ENCODE measurements at regions not wholly inside any gene's neighbourhood (a gene's known extent, or its start where the extent isn't known, plus 50 kb on each side); places are given as distances from the start of the nearest gene placed in this dataset.
"Not testable (repeated sequence)": the region's sequence is repeated elsewhere in the genome, so short reads cannot be mapped to it uniquely, and the experiment has no call there.

DNA sequence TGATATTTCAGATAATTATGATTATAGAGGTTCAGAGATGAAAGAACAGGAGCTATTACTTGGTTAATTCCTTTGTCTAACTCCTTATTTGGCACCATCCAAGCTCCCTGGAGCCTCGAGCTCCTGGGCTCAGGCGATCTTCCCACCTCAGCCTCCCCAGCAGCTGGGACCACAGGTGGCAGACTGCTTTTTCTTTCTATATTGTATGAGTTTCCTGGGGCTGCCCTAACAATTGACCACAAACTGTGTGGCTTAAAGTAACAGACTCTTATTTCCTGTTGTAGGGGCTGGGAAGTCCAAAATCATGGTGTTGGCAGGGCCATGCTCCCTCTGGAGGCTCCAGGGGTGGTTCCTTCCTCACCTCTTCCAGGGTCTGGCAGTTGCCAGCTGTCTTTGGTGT is 163.3 kb upstream of the ADCY1 start:
- no peak for DNase-seq

DNA sequence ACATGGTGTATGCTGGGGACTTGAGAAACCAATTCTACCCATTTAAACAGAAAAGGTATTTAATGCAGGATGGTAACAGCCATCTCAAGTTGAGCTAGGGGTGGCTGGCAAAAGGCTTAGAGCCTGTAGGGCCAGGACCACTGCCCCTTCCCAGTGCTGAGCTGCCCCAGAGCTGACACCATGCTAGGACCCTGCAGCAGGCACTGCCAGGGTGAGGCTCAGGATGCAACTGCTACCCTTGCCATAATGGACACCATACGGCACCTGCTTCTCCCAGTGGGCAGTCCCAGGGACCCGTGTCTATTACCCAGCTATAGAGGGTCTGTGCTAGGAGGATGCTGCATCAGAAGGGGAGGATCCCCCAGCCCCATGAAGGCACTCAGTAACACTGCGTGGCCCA is 160.7 kb upstream of the ADCY1 start:
- no peak for DNase-seq

DNA sequence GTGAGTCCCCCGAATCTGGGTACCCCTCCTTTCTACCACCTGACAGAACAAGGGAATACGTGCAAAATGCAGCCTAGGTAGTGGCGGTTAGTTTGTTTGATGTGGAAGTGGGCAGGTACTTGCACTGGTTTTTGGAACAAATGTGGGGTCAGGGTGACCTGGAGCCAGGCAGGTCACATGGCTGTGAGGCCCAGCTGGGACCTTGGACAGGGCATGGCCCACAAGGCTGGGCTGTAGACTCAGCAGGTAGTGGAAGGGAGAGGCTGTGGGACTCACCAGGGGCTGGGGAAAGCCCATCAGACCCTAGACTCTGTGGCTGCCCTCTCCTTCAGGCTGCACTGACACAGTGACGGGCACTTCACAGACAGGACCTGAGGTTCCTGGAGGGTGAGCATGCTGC is 159.9 kb upstream of the ADCY1 start:
- DNase-seq: no peak

DNA sequence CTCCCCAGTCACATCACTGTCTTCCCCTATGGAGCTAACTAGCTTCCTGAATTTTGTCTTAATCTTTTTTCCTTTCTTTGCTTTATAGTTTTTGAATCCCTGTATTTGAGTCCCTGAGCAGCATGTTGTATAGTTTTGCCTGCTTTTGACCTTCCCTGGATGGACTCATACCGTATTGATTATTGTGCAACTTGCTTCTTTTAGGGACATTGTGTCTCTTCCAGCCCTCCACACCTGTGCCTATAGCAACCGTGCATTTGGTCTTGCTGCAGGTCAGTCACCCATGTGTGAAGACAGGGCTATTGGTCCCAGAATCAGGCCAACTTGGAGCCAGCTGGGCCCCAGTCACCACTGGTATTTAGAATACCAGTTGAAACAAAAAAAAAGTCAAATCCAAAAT is 158.9 kb upstream of the ADCY1 start:
- no peak for DNase-seq

DNA sequence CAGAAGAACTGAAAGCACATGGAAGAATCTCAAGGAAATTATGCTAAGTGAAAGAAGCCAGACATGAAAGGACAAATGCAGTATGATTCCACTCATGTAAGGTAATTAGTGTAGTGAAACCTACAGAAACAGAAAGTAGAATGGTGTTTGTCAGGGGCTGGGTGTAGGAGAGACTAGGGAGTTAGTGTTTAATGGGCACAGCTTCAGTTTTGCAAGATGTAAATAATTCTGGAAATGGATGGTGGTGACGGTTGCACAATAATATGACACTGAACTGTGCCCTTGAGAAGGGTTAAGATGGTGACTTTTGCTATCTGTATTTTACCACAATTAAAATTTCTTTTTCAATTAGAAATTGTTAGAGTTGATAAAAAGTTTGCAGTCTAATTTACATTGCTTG is 157.3 kb upstream of the ADCY1 start:
- DNase-seq: no peak

DNA sequence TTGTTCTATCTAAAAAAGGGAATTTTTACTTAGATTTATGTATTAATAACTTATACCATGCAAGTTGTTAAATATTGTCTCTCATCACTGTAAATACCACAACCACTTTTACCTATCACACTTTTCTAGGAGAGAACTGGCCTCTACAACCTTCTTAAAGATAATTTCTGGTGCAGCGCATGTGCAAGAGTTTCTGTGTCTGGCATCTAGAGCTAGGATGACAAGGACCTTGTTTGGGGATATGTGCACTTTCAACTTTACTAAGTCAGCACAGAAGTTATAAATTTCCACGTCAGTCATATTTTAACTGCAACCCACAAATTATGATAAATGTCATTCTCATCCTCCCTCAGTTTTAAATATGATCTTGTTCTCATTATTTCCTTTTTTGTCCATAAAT is 156.9 kb upstream of the ADCY1 start:
- no peak for DNase-seq

DNA sequence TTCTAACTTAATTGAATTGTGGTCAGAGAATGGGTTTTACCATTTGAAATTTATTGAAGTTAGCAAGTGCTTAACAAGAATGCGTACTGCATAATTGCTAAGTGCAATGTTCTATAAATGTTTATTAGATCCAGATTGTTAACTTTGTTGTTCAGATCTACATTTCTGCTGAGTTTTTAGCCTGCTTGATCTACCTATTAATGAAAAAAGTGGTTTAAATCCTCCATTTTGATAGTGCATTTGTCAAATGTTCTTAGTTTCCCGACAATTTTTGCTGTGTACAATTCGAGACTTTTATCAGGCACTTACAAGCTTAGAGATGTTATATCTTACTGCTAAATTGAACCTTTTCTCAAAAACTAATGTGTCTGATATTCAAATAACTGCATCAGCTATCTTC is 156.4 kb upstream of the ADCY1 start:
- DNase-seq: no peak

DNA sequence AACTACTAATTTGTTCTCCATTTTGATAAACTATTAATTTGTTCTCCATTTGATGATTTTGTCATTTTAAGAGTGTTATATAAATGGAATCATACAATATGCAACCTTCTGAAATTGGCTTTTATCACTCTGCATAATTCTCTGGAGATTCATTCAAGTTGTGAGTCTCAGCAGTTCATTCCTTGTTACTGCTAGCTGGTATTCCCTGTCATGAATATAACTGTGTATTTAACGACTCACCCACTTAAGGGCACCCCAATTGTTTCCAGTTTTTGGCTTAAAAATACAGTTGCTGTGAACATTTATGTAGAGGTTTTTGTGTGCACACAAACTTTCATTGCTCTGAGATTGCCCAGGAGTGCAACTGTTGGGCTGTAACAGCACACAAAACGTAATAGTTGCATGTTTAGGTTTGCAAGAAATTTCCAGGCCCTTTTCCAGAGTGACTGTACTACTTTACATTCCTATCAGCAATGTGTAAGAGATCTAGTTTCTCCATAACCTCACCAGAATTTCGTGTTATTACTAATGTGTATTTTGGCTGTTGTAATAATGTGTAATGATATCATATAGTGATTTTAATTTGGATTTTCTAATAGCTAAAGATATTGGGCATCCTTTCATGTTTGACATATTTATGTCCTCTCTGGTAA is 153.2 kb upstream of the ADCY1 start:
- DNase-seq: no peak

DNA sequence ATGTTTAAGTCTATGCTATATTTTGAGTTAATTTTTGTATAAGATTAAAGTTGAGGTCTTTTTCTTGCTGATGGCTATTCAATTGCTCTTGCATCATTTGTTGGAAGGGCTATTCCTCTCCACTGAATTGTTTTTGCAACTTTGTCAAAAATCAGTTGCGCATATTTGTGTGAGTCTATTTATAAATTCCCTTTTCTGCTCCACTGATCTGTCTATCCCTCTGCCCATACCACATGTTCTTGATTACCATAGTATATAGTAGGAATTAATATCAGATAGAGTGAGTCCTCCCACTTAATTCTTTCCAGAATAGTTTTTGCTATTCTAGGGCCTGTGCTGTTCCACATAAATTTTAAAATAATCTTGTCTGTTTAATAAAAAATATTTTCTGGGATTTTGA is 152.4 kb upstream of the ADCY1 start:
- no peak for DNase-seq

DNA sequence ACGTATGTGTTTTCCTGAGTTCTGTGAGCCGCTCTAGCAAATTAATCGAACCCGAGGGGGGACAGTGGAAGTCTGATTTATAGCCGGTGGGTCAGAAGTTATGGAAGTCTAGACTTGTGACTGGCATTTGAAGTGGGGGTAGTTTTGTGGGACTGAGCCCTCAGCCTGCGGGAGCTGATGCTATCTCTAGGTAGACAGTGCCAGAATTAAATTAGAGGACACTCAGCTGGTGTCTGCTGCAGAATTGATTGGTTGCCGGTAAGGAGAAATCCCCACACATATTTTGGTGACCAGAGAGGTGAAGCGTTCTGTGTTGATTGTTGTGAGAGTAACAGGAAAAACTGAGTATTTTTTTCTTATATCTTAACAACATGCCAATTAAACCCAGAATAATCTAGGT is 143.8 kb upstream of the ADCY1 start:
- no peak for DNase-seq

DNA sequence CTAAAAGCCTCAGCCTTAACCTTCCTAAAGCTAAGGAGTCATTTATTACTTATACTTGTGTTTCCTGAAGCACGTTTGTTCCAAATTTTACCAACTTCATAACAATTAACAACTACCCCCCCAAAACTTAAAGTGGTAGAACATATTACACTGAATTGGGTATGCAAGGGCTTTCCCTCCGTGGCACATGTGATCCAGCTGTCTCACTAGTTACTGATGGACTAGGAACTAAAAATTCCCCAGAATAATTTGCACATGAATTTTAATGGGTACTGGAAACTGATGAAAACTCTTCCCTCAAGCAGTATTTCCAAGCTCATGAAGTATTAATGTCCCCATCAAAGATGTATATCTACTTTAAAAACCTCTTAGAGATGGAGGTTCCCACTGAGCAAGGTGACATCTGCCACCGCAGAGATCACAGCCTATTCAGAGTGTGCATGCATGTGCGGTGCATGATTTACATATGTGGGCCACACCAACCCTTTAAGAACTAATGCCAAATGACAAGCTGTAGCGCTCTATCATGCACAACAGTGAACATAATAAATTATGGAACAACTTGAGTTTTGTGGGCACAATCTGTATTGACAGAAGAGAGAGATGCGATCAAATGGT is 139.9 kb upstream of the ADCY1 start:
- DNase-seq: no peak

DNA sequence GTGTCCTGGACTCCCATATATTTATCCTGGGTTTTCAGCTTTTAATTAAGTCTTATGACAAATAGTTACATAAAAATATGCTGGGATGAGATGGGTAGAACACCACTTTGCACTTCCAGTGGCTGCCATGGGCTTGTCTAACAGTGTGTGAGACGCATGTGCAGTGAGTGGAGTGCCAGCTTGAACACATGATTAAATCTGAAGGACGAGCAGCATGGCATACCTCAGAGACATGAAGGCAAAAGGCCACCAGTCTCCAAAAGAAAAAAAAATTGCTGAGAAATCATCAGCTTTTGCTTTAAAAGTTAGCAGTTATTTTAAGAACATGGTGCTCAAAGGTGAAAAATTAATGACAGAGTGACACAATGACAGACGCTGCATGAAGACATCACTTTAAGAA is 139.0 kb upstream of the ADCY1 start:
- DNase-seq: no peak

DNA sequence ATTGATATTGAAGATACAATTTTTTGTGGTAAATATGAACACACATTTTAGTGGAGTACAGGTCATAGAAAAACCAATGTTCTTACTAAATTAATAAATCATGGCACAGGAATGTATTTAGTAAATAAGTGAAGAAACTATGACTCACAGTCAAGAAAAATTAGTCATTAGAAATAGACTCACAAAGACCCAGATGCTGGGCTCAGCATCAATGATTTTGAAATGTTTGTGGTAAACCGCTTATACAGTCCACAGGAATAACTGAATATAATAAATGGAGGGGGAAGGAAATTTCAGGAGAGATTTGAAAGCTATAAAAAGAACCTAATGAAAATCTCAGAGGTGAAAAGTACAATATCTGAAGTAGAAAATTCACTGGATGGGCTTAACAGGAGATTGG is 138.3 kb upstream of the ADCY1 start:
- no peak for DNase-seq

DNA sequence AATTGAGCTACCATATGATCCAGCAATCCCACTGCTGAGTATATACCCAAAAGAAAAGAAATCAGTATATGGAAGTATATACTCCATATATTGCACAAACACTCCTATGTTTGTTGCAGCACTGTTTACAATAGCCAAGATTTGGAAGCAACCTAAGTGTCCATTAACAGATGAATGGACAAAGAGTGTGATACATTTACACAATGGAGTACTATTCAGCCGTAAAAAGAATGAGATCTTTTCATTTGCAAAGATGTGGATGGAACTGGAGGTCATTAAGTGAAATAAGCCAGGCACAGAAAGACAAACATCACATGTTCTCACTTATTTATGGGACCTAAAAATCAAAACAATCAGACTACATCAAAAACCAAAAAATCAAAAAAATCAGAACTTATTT is 133.4 kb upstream of the ADCY1 start:
- DNase-seq: not testable (repeated sequence)

DNA sequence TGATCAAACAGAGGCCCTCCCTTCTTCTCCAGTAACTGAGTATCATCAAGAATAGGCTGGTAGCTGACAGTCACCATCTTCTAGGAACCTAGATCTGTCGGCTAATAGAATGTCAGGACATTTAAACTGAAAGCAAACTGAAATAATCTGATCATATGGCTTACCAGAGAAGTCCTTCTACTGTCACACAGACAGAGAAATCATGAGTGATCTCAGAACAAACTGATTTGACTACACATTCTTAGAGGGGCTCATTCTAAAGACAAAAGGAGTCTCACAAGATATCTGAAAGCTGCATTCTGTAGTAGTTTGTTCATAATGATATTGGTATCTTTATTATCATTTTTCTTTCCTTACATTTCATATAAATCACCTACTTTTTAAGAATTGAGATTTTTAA is 130.9 kb upstream of the ADCY1 start:
- DNase-seq: no peak

DNA sequence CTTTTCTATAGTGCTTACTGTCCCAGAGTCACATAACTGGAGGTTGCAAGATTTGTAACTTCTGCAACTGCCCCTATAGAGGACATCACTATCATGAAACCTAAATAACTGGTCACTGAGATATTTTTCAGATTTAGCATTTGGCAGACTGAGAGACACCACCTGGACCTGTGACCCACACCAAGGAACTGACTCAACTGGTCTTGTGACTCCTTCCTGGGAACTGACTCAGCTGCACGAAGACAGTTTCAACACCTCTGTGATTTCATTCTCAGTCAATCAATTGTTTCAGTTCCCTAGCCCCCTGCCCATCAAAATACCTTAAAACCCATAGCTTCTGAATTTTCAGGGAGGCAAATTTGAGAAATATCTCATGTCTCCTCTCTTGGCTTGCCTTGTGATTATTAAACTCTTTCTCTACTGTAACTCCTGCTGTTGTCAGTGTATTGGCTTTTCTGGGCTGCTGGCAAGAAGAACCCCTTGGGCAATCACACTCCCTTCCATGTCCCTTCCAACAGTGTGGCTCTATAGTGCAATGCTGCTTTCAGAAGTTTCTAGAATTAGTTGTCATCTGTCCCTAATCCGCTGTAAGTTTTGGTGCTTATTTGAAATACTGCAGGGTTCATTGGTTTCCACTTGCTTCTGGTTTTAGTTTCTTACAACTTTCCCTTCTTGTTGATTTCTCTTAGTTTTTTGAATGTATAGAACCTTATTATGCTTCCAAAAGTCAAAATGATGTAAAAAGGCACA is 127.8 kb upstream of the ADCY1 start:
- DNase-seq: no peak

DNA sequence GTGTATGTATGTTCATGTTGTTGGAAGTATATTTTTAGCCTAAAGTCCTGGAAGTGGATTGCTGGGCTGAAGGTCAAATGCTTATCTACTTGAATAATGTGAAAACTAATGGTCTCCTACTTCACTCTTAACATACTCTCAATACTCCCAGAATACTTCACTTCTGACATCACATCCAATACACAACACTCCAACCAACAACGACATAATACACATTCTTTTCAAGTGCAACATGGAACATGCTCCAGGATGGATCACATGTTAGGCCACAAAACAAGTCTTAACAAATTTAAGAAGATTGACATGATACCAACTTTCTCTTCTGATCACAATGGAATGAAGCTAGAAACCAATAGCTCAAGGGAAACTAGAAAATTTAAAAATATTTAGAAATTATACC is 126.9 kb upstream of the ADCY1 start:
- no peak for DNase-seq

DNA sequence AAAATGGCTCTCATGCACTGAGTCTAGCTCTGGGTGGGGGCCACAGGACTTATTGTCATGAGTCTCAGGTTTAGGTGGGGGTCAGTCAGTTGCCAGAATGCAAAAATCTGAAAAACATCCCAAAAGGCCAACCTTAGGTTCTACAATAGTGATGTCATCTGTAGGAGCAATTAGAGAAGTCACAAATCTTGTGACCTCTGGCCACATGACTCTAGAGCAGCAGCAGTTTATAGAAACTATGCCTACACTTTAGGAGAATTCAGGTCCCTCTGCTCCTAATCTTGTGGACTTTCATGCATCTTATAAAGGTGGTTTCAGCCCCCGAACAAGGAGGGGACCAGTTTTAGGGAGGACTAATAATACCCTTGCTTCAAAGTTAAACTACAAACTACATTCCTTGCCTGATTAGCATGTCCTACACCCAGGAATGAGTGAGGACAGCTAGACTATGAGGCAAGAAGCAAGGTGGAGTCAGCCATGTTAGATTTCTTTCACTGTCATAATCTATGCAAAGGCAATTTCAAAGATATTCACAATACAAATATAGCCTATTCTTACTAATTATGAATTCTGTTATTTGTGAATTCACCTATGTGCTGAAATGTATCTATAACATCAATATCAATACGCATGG is 123.5 kb upstream of the ADCY1 start:
- no peak for DNase-seq

DNA sequence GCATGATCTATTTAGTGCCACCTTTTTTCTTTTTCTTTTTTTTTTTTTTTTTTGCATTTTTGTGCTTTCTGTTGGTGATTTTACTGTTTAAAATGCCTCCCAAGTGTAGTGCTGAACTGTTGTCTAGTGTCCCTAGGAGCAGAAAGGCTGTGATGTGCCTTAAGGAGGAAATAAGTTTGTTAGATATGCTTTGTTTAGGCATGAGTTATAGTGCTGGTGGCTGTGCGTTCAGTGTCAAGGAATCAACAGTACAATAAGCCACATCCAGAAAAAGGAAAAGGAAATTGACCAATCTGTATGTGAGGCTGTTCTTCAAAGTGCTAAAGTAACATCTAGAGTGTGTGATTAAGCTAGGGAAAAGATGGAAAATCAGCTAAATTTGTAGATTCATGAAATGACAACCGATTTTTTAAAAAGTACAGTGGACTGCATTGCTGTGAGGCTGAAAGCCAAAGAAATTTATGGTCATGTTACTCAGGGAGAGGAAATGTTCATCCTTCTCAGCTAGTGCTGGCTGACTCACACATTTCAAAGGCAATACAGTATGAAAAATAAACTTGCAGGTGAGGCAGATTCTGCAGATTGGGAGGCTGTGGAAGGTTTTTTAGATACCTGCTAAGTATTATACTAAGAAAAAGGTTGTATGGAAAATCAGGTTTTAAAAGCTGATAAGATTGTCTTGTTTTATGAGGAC is 122.7 kb upstream of the ADCY1 start:
- DNase-seq: no peak

DNA sequence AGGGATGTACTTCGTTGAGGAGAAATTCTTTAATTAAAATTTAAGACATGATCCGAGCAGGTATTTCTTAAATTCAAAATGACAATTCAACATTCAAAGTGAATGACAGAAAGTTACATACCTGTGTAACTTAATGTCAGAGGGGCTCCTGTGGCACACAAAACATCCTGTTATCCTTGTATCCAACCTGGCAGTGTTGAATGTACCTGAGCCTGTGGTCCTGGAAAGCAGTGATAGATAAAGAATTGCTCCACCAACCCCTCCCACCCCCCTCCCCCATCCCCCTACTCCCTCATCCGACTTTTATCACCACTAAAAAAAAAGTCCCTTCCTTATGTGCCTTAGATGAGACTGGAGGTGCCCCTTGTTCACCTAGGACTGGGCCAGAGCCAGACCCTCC is 119.4 kb upstream of the ADCY1 start:
- DNase-seq: no peak

DNA sequence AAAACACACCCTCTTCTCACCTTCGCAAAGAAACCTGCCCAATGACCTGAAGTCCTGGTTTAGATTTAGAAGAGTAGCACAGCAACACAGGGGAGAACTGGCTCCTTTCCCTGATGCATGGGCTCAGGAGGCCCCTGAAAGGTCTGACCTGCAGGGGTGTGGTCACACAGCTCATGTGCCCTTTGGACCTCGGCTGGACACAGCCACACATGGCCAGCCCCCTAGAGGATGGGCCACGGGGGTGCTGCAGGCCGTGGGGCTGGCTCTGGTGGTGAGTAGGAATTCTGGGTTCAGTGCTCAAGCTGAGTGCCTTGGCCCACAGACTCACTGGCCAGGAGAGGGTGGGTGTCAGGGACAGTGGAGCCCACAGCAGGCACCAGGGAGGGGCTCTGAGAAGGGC is 118.5 kb upstream of the ADCY1 start:
- no peak for DNase-seq

DNA sequence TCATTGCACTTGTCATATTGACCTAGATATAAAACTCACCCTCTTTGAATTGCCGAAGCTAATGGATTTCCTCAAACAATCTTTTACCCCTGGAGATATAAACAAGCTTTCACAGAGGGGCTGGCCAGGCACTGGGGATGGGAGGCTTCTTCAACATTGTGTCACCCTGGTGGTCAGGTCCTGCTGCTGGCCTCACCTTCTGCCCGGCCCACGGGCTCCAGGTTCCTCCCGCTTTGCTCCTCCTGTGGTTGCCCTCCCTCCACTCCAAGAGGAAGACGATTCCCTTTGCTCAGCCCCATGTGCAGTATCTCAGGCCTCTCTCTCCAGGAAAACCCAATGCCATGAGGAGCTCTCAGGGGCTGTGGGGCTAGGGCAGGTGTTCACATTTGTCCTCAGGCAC is 118.1 kb upstream of the ADCY1 start:
- DNase-seq: no peak

DNA sequence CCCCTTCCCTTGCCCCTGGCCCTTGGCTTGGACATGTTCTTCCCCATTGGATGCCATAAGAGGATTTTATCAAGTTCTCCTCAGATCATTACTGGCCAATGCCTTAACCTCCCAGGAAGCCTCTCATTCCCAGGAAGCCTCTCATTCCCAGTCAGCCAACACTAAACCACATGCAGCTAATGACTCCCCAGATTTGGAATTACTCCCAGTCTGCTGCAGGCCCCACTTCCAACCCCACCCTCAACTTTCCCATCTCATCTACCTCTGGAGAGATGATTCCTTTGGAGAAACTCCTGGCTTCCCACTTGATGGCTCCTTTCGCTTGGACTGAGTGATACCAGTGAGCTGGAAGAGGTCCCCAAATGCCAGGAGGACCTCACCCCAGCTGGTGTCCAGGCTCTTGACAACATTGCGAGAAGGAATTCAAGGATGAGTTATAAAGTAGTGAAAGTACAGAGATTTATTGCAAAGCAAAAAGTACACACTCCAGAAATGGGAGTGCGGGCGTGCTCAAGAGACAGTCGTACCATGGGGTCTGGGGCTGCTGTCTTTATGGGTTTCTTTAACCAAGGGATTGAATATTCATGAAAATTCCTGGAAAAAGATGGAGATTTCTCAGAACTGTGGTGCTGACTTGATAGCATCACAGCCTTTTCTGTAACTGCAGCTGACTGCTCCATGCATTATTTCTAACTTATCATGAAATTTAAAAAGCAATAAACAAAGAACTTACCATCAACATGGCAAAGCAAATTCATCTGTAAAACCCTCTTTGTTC is 117.2 kb upstream of the ADCY1 start:
- DNase-seq: no peak
